ENCODE measurements at regions not wholly inside any gene's neighbourhood (a gene's known extent, or its start where the extent isn't known, plus 50 kb on each side); places are given as distances from the start of the nearest gene placed in this dataset.

- Histone ChIP-seq H3K23me2 (ENCODE audit: insufficient read length, low read depth, low read length, poor library complexity, severe bottlenecking) (no peaks in the 10 kb centered on the region), H3K4me2 (ENCODE audit: insufficient read depth, insufficient read length, low read length) (no peak overlapping the region), H3K18ac (ENCODE audit: insufficient read length, low read depth, low read length) (no peak overlapping the region), H3K4ac (ENCODE audit: low read depth, low read length) (no peak overlapping the region), H3K79me2 (ENCODE audit: insufficient read depth, low read length) (no peaks in the 10 kb centered on the region), H2BK12ac (ENCODE audit: insufficient read length, low read depth, low read length) (no peak overlapping the region), H3K56ac (ENCODE audit: insufficient read length, low read depth, low read length) (no peak overlapping the region), H3T11ph (ENCODE audit: low read length) (no peak overlapping the region), H3K79me1 (ENCODE audit: insufficient read depth, low read depth, low read length, poor library complexity, severe bottlenecking) (no peaks in the 10 kb centered on the region), H4K5ac (ENCODE audit: insufficient read length, low read depth, low read length) (no peak overlapping the region), H3K4me1 (ENCODE audit: insufficient read depth, low read length) (no peaks in the 10 kb centered on the region), H2AK5ac (ENCODE audit: insufficient read length, low read length) (no peak overlapping the region), H3K23ac (ENCODE audit: insufficient read length, low read depth, low read length) (no peak overlapping the region), H2BK120ac (ENCODE audit: low read depth, low read length, poor library complexity, severe bottlenecking) (no peak overlapping the region), H2BK20ac (ENCODE audit: low read depth, low read length, poor library complexity, severe bottlenecking) (no peak overlapping the region), H3K14ac (ENCODE audit: insufficient read depth, low read length) (no peak overlapping the region), H4K91ac (ENCODE audit: insufficient read length, low read depth, low read length) (no peak overlapping the region), H2BK15ac (ENCODE audit: low read depth, low read length) (no peak overlapping the region), H4K20me1 (ENCODE audit: control insufficient read depth, insufficient read depth, insufficient read length) (no peaks in the 10 kb centered on the region), H3K27me3 (ENCODE audit: insufficient read depth, low read length) (no peaks in the 10 kb centered on the region), H2BK5ac (ENCODE audit: insufficient read length, low read length) (no peak overlapping the region), H3K27ac (ENCODE audit: insufficient read length, low read depth, low read length) (no peak overlapping the region), H3K9me3 (ENCODE audit: control insufficient read depth, low read depth, low read length) (no peaks in the 10 kb centered on the region), H4K8ac (replicated peaks; ENCODE audit: insufficient read length, low read depth, low read length) (no peak overlapping the region), H3K9ac (ENCODE audit: extremely low read depth, insufficient read length, low read length) (no peak overlapping the region), H2AFZ (ENCODE audit: low read length) (no peak overlapping the region)
- H3K9me3 Mint-ChIP-seq: no peaks in the 10 kb centered on the region
- H3K27ac Mint-ChIP-seq: no peak overlapping the region
- no peaks in the 10 kb centered on the region; a peak in 1 of 7 replicates for H3K36me3 Mint-ChIP-seq (ENCODE audit: insufficient read depth in 1 of 3, low read depth in 3 of 3)
- TF ChIP-seq CTCF (conservative IDR thresholded peaks at IDR 0.05): no peak
- DNase-seq: no peak
- WGBS (ENCODE audit: extremely low coverage, insufficient read length, low lambda C conversion rate): no CpG with 5 or more reads among the region's 1 CpG
- no peaks in the 10 kb centered on the region for H3K27me3 Mint-ChIP-seq (ENCODE audit: low read depth)
- H3K4me1 Mint-ChIP-seq: peaks cover 0 to 6% of the 10 kb centered on the region in 2 experiments; a peak in 2 of 4 replicates
- no peak overlapping the region for H3K4me3 Mint-ChIP-seq
These were observed 168.9 kb upstream of the CDH20 start for GRCh38 chr18:61164321-61164720.
